ENCODE measurements at regions not wholly inside any gene's neighbourhood (a gene's known extent, or its start where the extent isn't known, plus 50 kb on each side); places are given as distances from the start of the nearest gene placed in this dataset.

DNA sequence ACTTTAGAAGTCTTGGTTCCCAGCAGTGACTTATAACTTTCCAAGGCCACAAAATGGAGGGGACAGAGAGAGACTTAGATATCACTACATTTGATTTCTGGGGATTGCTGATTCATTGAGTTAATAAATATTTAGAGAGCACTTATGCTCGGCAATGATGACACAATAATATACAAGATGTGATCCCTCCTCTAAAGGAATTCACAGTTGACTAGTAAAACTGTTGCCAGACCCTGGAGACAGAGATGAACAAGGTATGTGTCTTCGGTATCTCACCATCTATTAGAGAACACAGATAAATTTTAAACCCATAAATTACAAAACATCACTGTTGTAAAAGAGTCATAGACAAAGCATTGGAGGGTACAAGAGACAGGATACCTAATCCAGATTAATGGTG is 437.5 kb downstream of the FOXO1 start:
- no peak overlapping the region for H3K4me3 ChIP-seq (ENCODE audit: low read length)
- TF ChIP-seq, protein P1, sequence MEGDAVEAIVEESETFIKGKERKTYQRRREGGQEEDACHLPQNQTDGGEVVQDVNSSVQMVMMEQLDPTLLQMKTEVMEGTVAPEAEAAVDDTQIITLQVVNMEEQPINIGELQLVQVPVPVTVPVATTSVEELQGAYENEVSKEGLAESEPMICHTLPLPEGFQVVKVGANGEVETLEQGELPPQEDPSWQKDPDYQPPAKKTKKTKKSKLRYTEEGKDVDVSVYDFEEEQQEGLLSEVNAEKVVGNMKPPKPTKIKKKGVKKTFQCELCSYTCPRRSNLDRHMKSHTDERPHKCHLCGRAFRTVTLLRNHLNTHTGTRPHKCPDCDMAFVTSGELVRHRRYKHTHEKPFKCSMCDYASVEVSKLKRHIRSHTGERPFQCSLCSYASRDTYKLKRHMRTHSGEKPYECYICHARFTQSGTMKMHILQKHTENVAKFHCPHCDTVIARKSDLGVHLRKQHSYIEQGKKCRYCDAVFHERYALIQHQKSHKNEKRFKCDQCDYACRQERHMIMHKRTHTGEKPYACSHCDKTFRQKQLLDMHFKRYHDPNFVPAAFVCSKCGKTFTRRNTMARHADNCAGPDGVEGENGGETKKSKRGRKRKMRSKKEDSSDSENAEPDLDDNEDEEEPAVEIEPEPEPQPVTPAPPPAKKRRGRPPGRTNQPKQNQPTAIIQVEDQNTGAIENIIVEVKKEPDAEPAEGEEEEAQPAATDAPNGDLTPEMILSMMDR (conservative IDR thresholded peaks at IDR 0.05; ENCODE audit: low read length): no peak
- no peak for DNase-seq (ENCODE audit: low read depth)

DNA sequence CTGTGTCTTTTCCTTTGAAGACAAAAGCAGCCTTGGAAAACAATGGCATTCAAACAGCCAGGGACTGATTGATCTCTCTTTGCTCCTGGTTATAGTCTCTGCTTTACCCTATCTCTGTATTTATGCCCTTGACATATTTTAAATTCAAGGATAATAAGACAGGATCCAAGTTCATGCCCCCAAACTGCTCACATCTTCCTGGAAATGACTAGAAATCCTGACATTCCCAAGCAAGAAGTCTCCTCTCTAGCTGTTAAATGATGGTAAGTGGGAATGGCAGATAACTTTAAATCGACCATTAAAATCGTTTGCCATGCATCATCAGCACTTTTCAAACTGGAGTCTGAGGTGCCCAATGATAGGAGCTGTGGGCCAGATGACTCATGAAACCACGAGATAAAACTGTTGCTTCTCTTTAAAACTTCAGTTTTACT is 435.6 kb downstream of the FOXO1 start:
- TF ChIP-seq, protein P1 (conservative IDR thresholded peaks at IDR 0.05; ENCODE audit: low read length): no peak
- no peak overlapping the region for H3K4me3 ChIP-seq (ENCODE audit: low read length)
- no peak for DNase-seq (ENCODE audit: low read depth)

- TF ChIP-seq, protein P1 (conservative IDR thresholded peaks at IDR 0.05; ENCODE audit: low read length): no peak
- H3K4me3 ChIP-seq (ENCODE audit: low read length): no peak overlapping the region
- DNase-seq (ENCODE audit: low read depth): no peak
Observed at GRCh38 chr13:40231311-40231710, 435.1 kb downstream of the FOXO1 start.

GRCh38 chr13:40231751-40232150 is 434.7 kb downstream of the FOXO1 start:
- H3K4me3 ChIP-seq (ENCODE audit: low read length): no peak overlapping the region
- TF ChIP-seq, protein P1 (conservative IDR thresholded peaks at IDR 0.05; ENCODE audit: low read length): no peak
- DNase-seq (ENCODE audit: low read depth): no peak

GRCh38 chr13:40232311-40233040 is 434.0 kb downstream of the FOXO1 start:
- TF ChIP-seq, protein P1 (conservative IDR thresholded peaks at IDR 0.05; ENCODE audit: low read length): no peak
- no peak overlapping the region for H3K4me3 ChIP-seq (ENCODE audit: low read length)
- no peak for DNase-seq (ENCODE audit: low read depth)

- H3K4me3 ChIP-seq (ENCODE audit: low read length): no peak overlapping the region
- TF ChIP-seq, protein P1 (conservative IDR thresholded peaks at IDR 0.05; ENCODE audit: low read length): no peak
- no peak for DNase-seq (ENCODE audit: low read depth)
Observed at GRCh38 chr13:40233731-40234195, 432.7 kb downstream of the FOXO1 start.

GRCh38 chr13:40235160-40235796 is 431.2 kb downstream of the FOXO1 start:
- no peak for DNase-seq (ENCODE audit: low read depth)
- TF ChIP-seq, protein P1 (conservative IDR thresholded peaks at IDR 0.05; ENCODE audit: low read length): no peak
- no peak overlapping the region for H3K4me3 ChIP-seq (ENCODE audit: low read length)

Measured in AG10803 (cell line).